A673 (cell line): ENCODE measurements at regions not wholly inside any gene's neighbourhood (a gene's known extent, or its start where the extent isn't known, plus 50 kb on each side); places are given as distances from the start of the nearest gene placed in this dataset.

Source experiments
- CTCF ChIP-seq: fragments of 300-800, 200-600 bp; sonication (generic); conservative IDR thresholded peaks from 2 replicates; pipeline ENCODE4 v1.5.1; 2017; ENCODE audit warnings: low read depth, mild to moderate bottlenecking, antibody characterized with exemption, low read length, moderate library complexity, mixed read lengths
- EZH2 ChIP-seq: fragments of 200-600 bp; sonication (generic); IDR thresholded peaks from 2 replicates; pipeline ENCODE4 v1.6.1; 2017; ENCODE audit warnings: borderline replicate concordance, low read depth, mild to moderate bottlenecking, mixed read lengths, antibody characterized with exemption, low read length; ENCODE audit not compliant: poor library complexity, severe bottlenecking

- no peak for TF ChIP-seq CTCF
- no peak for TF ChIP-seq EZH2
Observed at GRCh38 chr13:109545931-109546330, 240.5 kb downstream of the IRS2 start.
